ENCODE measurements at regions not wholly inside any gene's neighbourhood (a gene's known extent, or its start where the extent isn't known, plus 50 kb on each side); places are given as distances from the start of the nearest gene placed in this dataset.
"Not testable (repeated sequence)": the region's sequence is repeated elsewhere in the genome, so short reads cannot be mapped to it uniquely, and the experiment has no call there.

DNA sequence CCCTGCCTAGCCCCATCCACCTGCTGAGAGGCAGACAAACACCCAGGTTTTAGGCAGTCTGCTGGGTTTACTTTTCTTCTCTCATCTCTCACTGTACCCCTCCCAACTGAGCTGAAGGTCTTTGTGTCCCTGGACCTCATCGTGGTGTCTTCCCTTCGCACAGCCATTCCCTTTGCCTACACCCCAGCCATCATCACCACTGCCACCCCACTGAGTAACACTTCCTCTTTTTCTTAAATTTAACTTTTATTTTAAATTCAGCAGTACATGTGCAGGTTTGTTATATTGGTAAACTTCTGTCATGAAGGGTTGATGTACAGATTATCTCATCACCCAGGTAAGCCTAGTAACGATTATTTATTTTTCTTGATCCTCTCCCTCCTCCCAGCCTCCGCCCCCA lies 188.3 kb upstream of the MON1B start:
- no peak for DNase-seq

DNA sequence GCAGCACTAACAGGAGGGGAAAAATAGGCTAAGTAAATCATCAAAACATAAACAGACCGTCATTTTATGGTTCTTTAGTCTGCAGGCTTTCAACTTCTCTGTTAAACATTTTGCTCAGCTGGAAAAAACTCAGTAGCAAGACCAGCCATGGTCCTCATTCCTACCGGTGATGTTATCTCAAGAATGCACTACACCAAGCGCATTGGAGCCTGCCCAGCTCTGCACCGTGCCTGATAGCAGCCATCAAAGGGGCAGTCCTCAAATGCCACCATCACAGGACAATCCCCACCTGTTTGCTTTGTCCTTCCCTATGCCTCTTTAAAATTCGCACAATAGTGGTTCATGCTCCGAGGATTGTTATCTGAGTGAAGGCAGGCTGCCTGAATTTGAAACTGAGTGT lies 181.5 kb upstream of the MON1B start:
- DNase-seq: no peak

DNA sequence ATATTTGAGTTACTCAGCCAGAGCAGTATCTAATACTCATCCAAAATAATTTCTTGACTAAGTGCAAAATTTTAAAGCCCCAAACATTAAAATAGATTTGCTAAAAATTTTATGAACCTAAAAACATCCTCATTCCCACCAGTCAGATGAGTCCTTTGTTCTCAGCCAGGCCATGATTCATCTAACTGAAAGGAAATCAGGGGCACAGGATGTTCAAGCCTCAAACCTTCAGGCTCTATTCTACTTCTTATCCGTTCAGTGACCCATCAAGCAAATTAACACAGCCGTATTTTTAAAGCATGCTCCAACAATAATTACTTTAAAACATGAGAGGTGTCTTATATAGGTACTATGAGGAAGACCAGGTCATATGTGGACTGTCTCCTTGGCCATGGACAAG lies 176.5 kb upstream of the MON1B start:
- DNase-seq: no peak

DNA sequence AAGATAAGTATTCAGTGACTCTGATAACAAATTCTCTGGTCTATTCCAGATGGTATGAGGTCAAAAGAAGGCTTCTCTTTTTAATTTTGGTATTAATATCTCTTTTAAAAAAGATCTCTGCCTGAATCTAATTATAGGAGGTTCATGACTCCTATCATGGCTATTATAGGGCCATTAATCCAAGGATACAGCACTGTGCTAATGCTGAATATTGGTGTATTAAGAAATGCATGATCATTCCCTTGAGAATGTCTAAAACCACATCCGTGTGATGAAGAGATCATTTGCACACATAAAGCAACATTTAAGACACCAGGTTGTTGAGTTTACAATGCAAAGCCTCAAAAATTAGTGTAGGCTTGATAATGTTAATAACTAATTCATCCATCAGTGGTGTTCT lies 160.4 kb upstream of the MON1B start:
- no peak for DNase-seq

DNA sequence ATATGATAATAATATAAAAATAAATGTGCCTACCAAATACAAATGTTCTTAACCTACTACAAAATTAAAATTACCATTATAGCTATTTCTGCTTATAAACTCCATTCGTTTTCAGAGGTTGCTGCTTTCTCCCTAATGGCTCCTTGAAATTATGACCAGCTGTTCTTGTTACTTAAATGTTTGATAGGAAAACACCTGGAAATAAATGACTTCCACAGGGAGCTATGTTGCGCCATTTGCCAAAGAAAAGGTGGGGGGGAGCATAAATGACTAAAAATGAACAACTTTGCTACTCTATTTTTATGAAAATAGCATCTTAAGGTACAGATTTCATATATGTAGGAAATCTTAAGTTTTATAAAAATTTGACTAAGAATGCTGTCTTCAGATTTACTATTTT lies 157.5 kb upstream of the MON1B start:
- DNase-seq: no peak

DNA sequence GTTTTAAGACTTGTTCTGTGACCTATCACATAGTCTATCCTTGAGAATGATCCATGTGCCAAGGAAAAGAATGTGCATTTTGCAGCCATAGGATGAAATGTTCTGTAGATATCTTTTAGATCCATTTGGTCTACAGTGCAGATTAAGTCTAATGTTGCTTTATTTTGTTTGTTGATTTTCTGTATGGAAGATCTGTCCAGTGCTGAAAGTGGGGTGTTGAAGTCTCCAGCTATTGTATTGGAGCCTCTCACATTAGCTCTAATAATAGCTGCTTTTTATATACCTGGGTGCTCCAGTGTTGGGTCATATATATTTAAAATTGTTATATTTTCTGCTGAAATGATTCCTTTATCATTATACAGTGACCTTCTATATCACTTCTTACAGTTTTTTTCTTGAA lies 155.6 kb upstream of the MON1B start:
- DNase-seq: no peak

DNA sequence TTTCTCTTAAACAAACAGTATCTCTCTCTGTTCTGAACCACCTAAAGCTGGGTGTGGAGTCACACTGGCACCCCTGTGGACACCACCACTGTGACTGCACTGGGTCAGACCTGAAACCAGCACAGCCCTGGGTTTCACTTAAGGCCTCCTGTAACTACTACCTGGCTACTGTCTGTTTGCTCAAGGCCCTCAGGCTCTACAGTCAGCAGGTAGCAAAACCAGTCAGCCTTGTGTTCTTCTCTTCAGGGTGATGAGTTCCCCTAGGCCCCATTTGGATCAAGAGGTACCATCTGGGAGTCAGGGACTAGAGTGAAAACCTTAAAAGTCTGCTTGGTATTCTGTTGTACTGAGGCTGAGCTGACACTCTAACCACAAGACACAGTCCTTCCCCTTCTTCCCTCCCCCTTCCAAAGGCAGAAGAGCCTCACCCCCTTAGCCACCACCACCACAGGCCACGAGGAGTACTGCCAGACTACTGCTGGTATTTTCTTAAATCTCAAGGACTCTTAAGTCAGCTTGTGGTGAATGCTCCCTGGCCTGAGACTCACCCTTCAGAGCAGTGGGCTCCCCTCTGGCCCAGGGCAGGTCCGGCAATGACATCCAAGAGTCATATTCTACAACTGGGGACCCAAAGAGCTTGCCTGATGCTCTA lies 153.2 kb upstream of the MON1B start:
- no peak for DNase-seq

DNA sequence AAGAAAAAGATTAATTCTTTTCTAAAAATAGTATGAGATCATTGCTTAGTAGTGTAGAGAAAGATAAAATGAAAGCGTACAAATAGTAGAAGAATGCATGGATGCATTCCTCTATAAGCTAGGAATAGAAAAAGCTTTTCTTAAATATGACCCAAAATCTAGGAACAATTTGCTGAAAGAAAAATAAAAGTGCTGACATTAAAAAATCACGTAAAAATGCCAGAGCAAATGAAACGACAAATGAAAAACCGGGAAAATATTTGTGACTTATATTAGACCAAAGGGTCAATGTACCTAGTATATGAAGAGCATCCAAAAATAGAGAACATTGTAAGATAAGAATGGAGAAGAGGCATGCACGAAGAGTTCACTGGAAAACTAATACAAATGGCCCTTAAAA lies 149.5 kb upstream of the MON1B start:
- DNase-seq: no peak

DNA sequence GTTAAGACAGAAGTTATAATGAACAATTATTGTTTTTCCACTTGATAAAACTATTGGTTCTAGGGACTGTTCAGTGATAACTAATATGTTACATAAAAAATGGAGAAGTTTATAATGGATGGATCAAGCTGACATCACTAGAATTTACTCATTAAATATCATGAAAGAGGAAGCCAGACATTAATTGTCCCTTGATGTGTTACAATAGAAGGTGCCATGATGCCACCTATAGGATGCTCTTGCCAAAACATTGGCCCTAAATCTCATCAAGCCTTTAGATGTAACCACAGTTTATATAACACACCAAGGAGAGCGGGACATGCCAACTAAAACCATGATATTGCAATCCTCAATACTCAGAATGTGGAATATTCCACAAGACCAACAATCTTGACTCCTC lies 147.9 kb upstream of the MON1B start:
- no peak for DNase-seq

DNA sequence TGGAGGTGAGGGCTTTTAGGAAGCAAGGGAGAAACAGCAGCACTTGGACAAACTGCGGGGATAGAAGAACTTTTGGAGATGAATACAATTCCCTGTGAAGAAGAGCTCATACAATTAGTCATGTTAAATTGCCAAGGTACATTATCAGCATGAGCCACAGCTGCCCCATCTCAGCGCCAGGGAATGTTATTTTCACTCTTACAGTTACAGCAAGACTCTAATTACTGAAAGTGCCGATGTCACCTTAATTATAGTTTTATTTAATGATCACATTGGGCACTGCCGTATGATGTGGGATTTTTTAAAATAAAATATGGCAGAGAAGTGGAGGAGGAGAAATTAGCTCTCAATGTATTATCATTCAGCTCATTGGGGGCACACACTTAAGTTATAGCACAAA lies 144.8 kb upstream of the MON1B start:
- no peak for DNase-seq

DNA sequence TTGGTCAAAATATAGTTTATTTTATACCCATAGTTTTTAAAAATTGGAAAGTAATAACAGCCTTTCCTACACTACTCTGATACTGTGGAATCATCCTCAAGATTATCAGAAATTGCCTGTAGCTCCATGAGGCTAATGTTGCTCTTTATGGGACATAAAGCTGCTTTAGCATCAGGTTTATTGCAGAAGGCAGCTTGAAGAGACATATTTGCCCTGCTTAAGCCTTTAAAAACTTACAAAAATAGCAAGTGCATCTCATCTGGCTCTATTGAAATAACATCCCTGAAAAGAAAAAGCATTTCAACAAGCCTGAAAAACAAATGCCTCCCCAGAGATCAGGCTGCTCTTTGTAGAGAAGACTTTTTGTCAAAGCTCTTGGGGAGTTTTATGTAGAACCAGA lies 142.9 kb upstream of the MON1B start:
- no peak for DNase-seq

DNA sequence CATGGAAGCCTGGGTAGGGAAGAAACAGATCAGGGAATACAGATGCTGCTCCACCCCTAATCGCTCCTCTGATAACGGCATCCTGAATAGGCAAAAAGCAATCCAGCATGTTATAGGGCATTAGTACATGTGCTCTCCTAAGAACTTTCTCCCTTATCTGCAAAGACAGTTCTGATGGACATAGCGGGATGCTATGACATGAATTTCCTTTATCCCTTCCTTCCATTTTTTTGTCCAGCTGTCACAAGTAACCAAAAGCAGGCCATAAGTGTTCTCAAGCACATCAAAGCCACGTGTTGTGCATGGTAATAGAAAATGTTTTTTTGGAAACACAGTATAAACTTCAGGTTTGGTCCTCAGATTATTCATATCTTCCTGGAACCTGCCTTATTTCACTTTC lies 141.4 kb upstream of the MON1B start:
- DNase-seq: no peak

DNA sequence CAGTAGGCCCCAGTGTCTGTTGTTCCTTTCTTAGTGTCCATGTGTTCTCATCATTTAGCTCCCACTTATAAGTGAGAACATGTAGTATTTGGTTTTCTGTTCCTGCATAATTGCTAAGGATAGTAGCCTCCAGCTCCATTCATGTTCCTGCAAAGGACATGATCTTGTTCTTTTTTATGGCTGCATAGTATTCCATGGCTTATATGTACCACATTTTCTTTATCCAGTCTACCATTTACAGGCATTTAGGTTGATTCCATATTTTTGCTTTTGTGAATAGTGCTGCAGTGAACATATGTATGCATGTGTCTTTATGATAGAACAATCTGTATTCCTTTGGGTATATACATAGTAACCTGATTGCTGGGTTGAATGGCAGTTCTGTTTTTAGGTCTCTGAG lies 134.4 kb upstream of the MON1B start:
- not testable (repeated sequence) for DNase-seq

DNA sequence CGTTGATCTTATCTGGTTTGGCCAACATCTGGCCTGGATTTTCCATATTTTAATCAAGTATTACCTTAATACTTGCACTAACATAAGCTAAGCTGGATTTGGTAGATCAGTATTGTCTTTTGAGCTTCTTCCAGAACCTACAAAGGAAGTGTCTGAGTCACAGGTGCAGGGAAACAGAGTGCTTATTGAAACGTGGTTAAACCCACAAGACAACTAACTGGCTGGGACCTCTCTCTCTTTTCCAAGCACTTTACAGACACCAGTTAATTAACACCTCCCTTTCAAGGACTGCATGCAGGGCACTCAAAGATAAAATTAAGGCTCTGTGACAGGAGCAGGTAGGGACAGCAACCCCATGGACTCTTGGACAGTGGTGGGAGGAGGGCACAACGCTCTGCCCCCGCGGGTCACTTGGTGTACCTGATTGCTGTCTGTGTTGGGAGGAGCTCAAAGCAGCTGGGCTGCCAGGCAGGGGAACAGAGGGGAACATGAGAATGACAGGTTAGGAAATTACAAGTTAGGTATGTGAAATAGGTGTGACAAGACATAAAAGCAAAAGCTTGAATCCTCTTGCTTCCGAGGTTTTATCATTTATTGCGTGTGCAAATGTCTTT lies 133.7 kb upstream of the MON1B start:
- no peak for DNase-seq

DNA sequence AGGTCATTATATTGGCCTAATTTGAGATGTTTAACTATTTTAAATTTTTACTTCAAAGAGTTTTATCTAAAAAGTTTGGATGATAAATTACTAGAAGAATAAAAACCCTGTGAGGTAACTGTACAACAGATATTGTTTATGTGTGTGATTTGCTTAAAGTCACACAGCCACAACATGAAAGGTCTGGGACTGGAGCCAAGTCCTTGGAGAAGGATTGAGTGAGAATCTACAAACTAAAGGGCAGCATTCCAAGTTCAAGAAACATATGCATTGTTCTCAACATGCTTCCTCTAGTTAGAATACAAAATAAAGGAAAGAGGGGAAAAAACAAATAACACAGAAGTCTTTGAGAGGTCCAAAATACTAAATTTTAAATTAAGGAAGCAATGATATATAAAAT lies 131.5 kb upstream of the MON1B start:
- DNase-seq: no peak

DNA sequence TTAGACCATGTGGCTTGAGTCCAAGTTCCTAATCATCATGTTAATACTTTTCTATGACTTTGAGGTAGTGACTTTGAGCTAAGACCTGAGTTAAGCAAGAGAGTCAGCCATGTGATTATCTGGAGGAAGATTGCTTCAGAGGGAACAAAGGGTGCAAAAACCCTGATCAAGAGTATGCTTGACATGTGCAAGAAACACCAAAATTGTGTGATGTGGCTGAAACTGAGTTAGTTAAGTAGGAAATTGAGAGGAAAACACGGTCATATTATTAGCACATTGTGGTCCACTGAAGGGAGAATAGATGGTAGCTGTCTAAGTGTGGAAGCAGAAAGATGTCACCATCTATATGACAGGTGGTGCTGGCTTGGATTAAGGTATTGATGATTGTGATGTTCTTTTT lies 130.4 kb upstream of the MON1B start:
- DNase-seq: no peak

DNA sequence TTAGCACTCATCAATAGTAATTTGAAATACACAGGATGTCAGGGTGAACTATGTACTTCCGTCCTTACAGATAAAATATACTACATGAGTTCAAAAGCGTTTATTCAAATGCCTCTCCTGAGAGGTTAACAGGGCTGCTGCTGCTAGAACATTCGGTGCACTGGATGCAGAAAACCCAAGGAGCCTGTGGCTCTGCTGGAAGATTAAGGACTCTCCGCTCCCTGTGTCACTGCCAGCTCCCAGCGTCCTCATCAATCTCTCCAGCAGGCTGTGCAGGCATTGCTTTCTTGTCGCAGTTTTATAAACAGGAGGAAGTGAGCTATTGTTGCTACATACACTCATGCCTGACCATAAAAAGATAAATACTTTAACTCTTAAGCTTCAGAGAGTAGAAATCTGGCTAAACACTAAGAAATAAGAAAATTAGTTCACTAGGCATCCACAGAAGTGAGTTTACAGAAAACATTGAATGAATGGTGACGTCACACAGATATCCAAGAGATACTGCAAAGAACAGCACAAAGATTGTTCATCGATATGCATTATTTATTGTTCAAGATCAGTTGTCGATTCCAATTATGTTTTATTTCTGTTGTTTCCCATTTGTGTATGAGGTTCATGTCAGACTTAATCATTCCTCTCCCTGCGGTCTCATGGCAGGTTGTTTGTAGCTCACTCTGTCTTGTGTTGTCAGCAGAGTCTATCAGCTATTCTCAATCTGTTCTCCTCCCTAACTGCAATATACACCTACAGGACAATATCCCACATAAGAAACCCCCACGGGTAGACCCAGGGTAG lies 127.9 kb upstream of the MON1B start:
- peak; percentile 47 for DNase-seq

DNA sequence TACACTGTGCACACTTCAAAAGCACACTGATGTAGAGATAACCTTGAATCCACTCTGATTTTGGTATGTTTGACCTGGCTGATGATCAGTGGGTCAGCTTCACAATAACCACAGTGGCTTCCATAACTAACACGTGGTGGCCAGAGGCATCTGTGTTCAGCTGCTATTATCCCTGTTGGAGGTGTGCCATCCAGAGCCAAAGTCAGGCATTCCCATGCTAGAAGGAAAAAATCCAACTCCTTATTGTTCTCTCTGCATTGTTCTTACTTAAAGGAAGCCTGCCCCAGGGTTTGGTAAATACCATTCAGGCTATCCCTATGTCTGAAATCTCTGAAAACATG lies 127.3 kb upstream of the MON1B start:
- DNase-seq: no peak

DNA sequence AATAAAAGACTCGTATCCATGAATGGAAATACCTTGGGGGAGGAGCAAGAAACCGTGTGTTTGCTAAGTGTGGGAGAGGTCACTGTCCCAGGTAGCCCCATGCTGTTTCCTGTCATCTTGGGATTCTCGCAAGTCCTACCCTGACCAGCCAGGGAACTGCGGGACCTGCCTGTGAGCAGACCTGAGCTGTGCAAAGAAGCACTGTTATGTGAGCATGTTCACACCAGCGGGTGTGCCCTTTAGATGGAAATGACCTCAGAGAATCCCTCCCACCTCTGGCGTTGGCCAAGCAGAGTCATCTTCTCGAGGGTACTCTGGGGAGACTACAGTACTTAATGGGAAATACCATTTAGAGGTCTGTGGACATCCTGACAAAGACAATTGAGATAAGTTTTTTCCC lies 127.0 kb upstream of the MON1B start:
- DNase-seq: peak; percentile 12

DNA sequence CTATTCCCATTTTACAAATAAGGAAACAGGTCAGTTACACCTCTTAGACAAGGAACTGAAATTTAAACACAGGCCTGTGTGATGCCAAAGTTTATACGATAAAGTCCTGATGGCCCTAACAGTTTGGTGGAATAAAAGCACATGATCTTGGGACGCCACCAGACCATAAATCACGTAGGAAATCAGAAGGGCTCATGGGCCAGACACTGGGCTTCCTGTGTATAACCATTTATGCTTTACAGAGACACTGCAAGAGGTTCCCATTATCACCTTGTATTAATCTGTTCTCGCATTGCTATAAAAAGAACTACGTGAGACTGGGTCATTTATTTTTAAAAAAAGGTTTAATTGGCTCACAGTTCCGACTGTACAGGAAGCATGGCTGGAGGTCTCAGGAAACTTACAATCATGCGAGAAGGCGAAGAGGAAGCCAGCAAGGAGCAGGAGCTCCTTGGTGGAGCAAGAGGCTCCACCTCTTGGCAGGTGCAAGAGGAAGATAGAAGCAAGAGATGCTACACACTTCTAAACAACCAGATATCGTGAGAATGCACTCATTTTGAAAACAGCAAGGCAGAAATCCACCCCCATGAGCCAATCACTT lies 124.0 kb upstream of the MON1B start:
- no peak for DNase-seq

DNA sequence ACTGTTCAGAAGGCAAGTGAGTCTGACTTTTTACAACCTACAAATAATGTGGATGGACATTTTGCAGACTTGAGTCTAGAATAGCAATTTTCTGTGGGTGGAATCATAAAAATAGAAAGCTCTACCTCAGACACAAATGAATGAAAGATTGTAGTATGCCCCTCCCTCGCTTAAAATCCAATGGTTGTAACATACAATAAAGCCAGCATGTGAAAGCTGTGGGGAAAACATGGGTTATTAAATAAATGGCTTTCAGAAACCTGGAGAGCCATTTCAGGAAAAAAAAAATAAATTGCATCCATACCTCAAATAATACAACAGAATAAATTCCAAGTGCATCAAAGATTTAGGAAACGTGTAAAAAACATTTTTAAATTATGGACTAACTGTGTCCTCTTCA lies 123.1 kb upstream of the MON1B start:
- no peak for DNase-seq

DNA sequence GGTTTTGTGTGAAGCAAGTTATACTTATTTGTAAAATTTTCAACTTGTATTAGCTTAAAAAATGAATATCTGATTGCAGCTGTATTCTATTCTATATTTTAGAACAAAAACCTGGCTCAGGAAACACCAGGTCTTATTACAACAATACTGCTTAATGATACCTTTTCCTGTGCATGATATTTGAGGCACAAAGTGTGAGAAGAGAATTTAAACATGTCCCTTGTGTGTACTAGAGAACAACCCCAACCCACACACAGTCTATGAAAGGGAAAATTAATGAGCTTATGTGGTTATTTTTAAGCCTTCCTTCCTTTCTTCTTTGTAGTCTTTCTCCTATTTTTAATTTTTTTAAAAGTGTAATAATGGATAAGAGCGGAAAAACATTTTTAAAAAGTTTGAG lies 122.6 kb upstream of the MON1B start:
- DNase-seq: no peak

DNA sequence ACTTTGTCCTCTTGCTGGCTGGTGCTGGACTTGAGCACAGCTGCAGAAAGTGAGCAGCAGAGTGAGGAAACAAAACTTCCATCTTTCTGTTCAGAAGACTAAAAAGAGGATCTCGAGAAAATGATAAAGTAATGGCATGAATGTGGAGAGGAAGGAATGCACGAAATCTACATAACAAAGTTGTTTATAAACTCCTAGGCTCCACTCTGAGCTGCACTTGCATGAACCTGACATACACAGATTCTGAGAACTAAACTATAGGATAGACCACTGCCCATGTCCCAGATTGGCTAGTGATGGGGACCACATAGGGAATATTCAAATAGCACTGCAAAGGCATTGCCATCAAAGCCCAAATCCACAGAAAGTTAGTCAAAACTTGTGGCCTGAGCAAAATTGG lies 121.1 kb upstream of the MON1B start:
- DNase-seq: no peak

DNA sequence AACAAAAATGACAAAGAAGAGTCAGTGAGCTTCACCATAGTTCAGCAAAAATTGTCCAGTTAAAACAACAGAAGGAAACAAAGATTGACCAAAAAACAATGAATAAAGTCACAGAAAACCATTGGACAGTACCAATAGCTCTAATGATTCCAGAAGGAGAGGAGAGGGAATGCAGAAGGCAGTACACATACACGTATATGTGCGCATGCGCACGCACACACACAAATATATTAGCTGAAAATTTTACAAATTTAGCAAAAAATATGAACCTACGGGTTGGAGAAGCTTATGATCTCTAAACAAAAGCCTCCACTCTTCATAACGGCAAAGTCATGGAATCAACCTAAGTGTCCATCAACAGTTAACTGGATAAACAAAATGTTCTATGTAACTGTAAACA lies 120.3 kb upstream of the MON1B start:
- no peak for DNase-seq

Data from retina (tissue), 1 donor.